Heart left ventricle (tissue), 16 donors: ENCODE measurements at regions not wholly inside any gene's neighbourhood (a gene's known extent, or its start where the extent isn't known, plus 50 kb on each side); places are given as distances from the start of the nearest gene placed in this dataset.
A peak's percentile ranks its signal among the peaks of the same experiment; 100 is the strongest.

Experiments used
- ATAC-seq, 4 donors: fragments of 200-7000 bp; cut with Tn5 transposase; one replicate each; pipeline ENCODE4 v1.9.1; 2020 to 2022; ENCODE audit warnings: moderate library complexity in 4 of 4, mild to moderate bottlenecking in 3 of 4, moderate number of reproducible peaks in 1 of 4
- DNase-seq, 5 donors: peaks; one replicate each; pipeline ENCODE4 v3.0.0-alpha.2; 2020
- H3K27ac ChIP-seq, 12 donors: fragments of 200-600 bp; sonication (generic) in 4 of 12; one replicate each; pipeline versions ENCODE4 v1.5.0 to v1.8.0; 2016 to 2022; ENCODE audit warnings: mild to moderate bottlenecking in 2 of 12
- H3K27me3 ChIP-seq, 9 donors: fragments of 200-600 bp; sonication (generic) in 2 of 9; one replicate each; pipeline versions ENCODE4 v1.5.1 to v1.8.0; 2016 to 2022; ENCODE audit warnings: mild to moderate bottlenecking in 3 of 9
- H3K36me3 ChIP-seq, 9 donors: fragments of 200-600 bp; sonication (generic) in 2 of 9; one replicate each; pipeline versions ENCODE4 v1.5.0 to v1.8.0; 2018 to 2022; ENCODE audit warnings: mild to moderate bottlenecking in 2 of 9
- H3K4me1 ChIP-seq, 12 donors: fragments of 200-600 bp; sonication (generic) in 4 of 12; one replicate each; pipeline versions ENCODE4 v1.5.0 to v1.8.0; 2016 to 2022; ENCODE audit warnings: mild to moderate bottlenecking in 3 of 12
- H3K4me3 ChIP-seq, 12 donors: fragments of 200-600 bp; sonication (generic) in 4 of 12; one replicate each; pipeline versions ENCODE4 v1.5.0 to v1.8.0; 2017 to 2022; ENCODE audit warnings: mild to moderate bottlenecking in 9 of 12, moderate library complexity in 4 of 12
- H3K9me3 ChIP-seq, 12 donors: fragments of 200-600 bp; sonication (generic) in 4 of 12; one replicate each; pipeline versions ENCODE4 v1.5.0 to v1.8.0; 2016 to 2022; ENCODE audit warnings: mild to moderate bottlenecking in 1 of 12
- CTCF ChIP-seq, 12 donors: fragments of 200-600 bp; sonication (generic) in 4 of 12; IDR thresholded peaks; one replicate each; pipeline versions ENCODE4 v1.5.0 to v1.8.0; 2018 to 2022; ENCODE audit warnings: antibody characterized with exemption in 12 of 12, mild to moderate bottlenecking in 5 of 12
- POLR2A ChIP-seq, 2 donors: fragments of 450-650 bp; IDR thresholded peaks; one replicate each; pipeline ENCODE4 v1.6.1; 2017; ENCODE audit warnings: antibody characterized with exemption in 2 of 2, mild to moderate bottlenecking in 2 of 2, moderate library complexity in 2 of 2
- WGBS, 4 donors: extraction: QIAGEN DNeasy Blood & Tissue Kit in 2 of 4; methylation state at CpG; one replicate each; pipeline versions ENCODE4 v1.1.5 to v1.1.7; 2013 to 2018; 5-methylcytosine and 5-hydroxymethylcytosine counted together
- intact Hi-C, 10 donors: fragments of 100-400 bp; cut with DNase I; formaldehyde crosslinking; loops; one replicate each; pipeline versions ENCODE4 v1.11.1 to v1.14.2; 2022
- donor health status: ischemic (EF 13 %, LVEDD 7.1; RV severe dilation, severe dysfunction).
- donor health status: healthy with polysubstance abuse.
- donor health status: DM: no; HTN: yes; CAD: no.
- donor health status: DM: no; HTN: no; CAD: no.
- donor health status: ischemic (EF 25% LVEDD 6.9; RV normal size, moderate dysfunction).
- donor health status: ischemic (EF 25% LVEDD 5.7; RV mildly dilated, moderate dysfunction).
- donor health status: healthy.
- donor health status: DM: yes; HTN: yes; CAD: no.
- donor health status: ischemic (EF 35%, LVEDD 5.7; RV mildly dilated, moderate dysfunction).
- donor health status: nonischemic (EF 11% LVEDD 7.7; RV severe dilation, severe dysfunction).
- donor health status: DM: yes; HTN: yes; CAD: no.
- donor health status: PGD.
- donor health status: ischemic (EF 29% LVEDD 5.4; RV normal size, mild dysfunction).
- donor health status: nonischemic (EF 23%, LVEDD 6.1; RV moderate dilation, normal function).

DNA sequence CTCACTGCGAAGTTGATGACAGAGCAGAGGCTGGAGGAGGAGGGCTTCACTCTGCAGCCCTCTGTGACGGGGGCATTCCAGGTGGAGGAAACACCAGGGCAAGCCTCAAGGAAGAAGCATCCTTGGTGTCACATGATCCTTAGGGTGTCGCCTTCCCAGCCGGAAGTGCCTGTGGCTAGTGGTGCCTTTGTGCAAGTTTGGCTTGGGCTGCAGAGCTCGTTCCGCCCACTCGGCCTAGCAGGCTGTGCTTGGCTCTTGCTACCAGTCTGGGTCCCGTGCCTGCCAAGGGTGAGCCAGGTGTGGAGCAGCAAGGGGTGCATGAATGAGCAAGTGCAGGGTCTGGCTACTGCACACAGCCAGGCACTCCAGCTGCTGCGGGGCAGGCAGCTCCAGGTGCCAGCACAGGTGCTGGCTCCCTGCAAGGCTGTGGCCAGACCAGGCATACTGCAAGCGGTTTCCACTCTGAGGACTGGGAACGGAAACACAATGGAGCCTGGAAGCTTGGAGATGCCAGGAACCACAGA, 325.3 kb upstream of the SMIM21 start:
- Histone ChIP-seq H3K4me1 (no peaks in the 10 kb centered on the region), H3K4me3 (no peak overlapping the region), H3K36me3 (no peaks in the 10 kb centered on the region), H3K9me3 (no peaks in the 10 kb centered on the region), H3K27me3 (no peaks in the 10 kb centered on the region), H3K27ac (no peak overlapping the region)
- intact Hi-C loops = no loop called here
- WGBS, 4 donors = 74 to 84% (median 76%) methylated on average over 4 to 11 of the region's 11 CpGs
- TF ChIP-seq POLR2A (IDR thresholded peaks at IDR 0.05) (no peak), CTCF (IDR thresholded peaks at IDR 0.05) (no peak)
- DNase-seq = no peak
- ATAC-seq = no peak

- no peak for ATAC-seq
- intact Hi-C loops = no loop called here
- no peak for DNase-seq
- no peaks in the 10 kb centered on the region for H3K9me3 ChIP-seq
- no peaks in the 10 kb centered on the region for H3K4me1 ChIP-seq
- no peak overlapping the region for H3K27ac ChIP-seq
- 85 to 87% (median 85%) methylated on average over 7 of the region's 7 CpGs for WGBS, 4 donors
- TF ChIP-seq CTCF (IDR thresholded peaks at IDR 0.05) (no peak), POLR2A (IDR thresholded peaks at IDR 0.05) (no peak)
- no peak overlapping the region for H3K4me3 ChIP-seq
- H3K36me3 ChIP-seq = no peaks in the 10 kb centered on the region
- no peaks in the 10 kb centered on the region for H3K27me3 ChIP-seq
Observed at GRCh38 chr18:75745147-75745546, 317.6 kb upstream of the SMIM21 start.

GRCh38 chr18:75742516-75742915, 315.0 kb upstream of the SMIM21 start:
- H3K9me3 ChIP-seq = no peaks in the 10 kb centered on the region
- H3K4me3 ChIP-seq = no peak overlapping the region
- H3K4me1 ChIP-seq = no peaks in the 10 kb centered on the region
- H3K27ac ChIP-seq = peak overlapping the region in 1 of 12 donors; percentile 64
- intact Hi-C loops = no loop called here
- ATAC-seq (no peak), DNase-seq (no peak)
- H3K36me3 ChIP-seq = no peaks in the 10 kb centered on the region
- WGBS, 4 donors = 49 to 53% (median 51%) methylated on average over 4 of the region's 4 CpGs
- H3K27me3 ChIP-seq = peaks cover 0 to 5% (median 0%) of the 10 kb centered on the region in 9 donors
- TF ChIP-seq CTCF (IDR thresholded peaks at IDR 0.05) (no peak), POLR2A (IDR thresholded peaks at IDR 0.05) (no peak)

DNA sequence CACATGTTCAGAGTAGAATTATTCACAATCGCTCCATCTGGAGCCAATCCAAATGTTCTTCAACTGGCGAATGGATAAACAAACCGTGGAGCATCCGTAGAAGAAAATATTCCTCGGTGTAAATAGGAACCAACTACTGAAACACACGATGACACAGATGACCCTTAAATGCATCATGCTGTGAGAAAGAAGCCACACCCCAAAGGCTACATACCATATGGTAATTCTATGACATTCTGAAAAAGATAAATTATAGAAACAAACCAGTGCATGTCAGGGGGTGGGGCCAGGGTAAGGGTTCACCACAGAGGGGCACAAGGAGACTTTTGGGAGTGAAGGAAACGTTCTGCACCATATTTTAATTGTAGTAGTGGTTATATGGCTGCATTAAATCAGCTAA, 312.2 kb upstream of the SMIM21 start:
- Histone ChIP-seq H3K36me3 (no peaks in the 10 kb centered on the region), H3K9me3 (peaks cover 0 to 12% (median 2%) of the 10 kb centered on the region in 12 donors), H3K27ac (no peak overlapping the region), H3K4me1 (no peaks in the 10 kb centered on the region), H3K4me3 (no peak overlapping the region), H3K27me3 (peaks cover 0 to 6% (median 0%) of the 10 kb centered on the region in 9 donors)
- 62 to 69% (median 68%) methylated on average over 7 of the region's 7 CpGs for WGBS, 4 donors
- DNase-seq (no peak), ATAC-seq (no peak)
- TF ChIP-seq CTCF (IDR thresholded peaks at IDR 0.05) = no peak
- TF ChIP-seq POLR2A (IDR thresholded peaks at IDR 0.05) = no peak
- intact Hi-C loops = no loop called here
